GM23248 (cell line): ENCODE measurements at regions not wholly inside any gene's neighbourhood (a gene's known extent, or its start where the extent isn't known, plus 50 kb on each side); places are given as distances from the start of the nearest gene placed in this dataset.

Experiments used
- EZH2 ChIP-seq: fragments of 200-600 bp; sonication (generic); IDR thresholded peaks from 2 replicates; pipeline ENCODE4 v1.6.1; 2018; ENCODE audit warnings: antibody characterized with exemption, mild to moderate bottlenecking; ENCODE audit not compliant: insufficient read depth, poor library complexity, severe bottlenecking
- EZH2phosphoT487 ChIP-seq: fragments of 200-600 bp; sonication (generic); IDR thresholded peaks from 2 replicates; pipeline ENCODE4 v1.6.1; 2018; ENCODE audit warnings: antibody characterized with exemption, moderate library complexity, mild to moderate bottlenecking, low read depth; ENCODE audit not compliant: insufficient read depth

DNA sequence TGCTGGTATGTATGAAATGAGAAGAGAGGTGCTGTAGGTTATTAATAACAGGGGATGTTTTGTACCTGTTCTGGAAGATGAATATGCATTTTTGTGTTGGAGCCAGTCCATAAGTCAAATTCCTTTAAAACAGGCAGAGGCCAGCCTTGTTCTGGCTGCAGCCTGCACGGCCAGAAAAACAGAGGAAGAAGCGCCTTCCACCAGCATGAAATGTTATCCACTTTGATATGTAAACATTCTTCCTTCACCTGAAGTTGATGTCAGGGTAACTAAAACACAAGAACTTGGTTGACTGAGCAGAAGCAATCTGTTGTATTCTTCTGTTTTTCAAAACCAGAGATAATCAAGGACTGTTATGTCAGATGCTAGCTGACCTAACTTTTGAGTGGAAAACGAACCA is 237.9 kb upstream of the PLEKHG7 start:
- TF ChIP-seq EZH2phosphoT487 (no peak), EZH2 (no peak)
